Myocyte (in vitro differentiated cells): ENCODE measurements at regions not wholly inside any gene's neighbourhood (a gene's known extent, or its start where the extent isn't known, plus 50 kb on each side); places are given as distances from the start of the nearest gene placed in this dataset.
A peak's percentile ranks its signal among the peaks of the same experiment; 100 is the strongest.
"Not testable (repeated sequence)": the region's sequence is repeated elsewhere in the genome, so short reads cannot be mapped to it uniquely, and the experiment has no call there.

Experiments used
- DNase-seq: peaks from one replicate; pipeline ENCODE4 v3.0.0-alpha.2; 2012; ENCODE audit warnings: low read depth

- DNase-seq = not testable (repeated sequence)
These were observed 52.9 kb upstream of the CSF1 start for GRCh38 chr1:109857702-109858101.

- DNase-seq = not testable (repeated sequence)
These were observed 54.7 kb upstream of the CSF1 start for GRCh38 chr1:109855986-109856385.

- DNase-seq = not testable (repeated sequence)
These were observed 56.7 kb upstream of the CSF1 start for GRCh38 chr1:109853972-109854371.

- DNase-seq = peak; percentile 56
These were observed 58.2 kb upstream of the CSF1 start for GRCh38 chr1:109852221-109853015.

GRCh38 chr1:109850827-109851226, 59.8 kb upstream of the CSF1 start:
- no peak for DNase-seq

- DNase-seq = peak; percentile 49
These were observed 60.5 kb upstream of the CSF1 start for GRCh38 chr1:109850194-109850593.

GRCh38 chr1:109849655-109850054, 61.0 kb upstream of the CSF1 start:
- no peak for DNase-seq

GRCh38 chr1:109847251-109847650, 63.4 kb upstream of the CSF1 start:
- peak; percentile 37 for DNase-seq

- DNase-seq = no peak
These were observed 63.8 kb upstream of the CSF1 start for GRCh38 chr1:109846846-109847245.

GRCh38 chr1:109846162-109846561, 64.5 kb upstream of the CSF1 start:
- no peak for DNase-seq

GRCh38 chr1:109845658-109846057, 65.0 kb upstream of the CSF1 start:
- no peak for DNase-seq

GRCh38 chr1:109844609-109845008, 66.0 kb upstream of the CSF1 start:
- no peak for DNase-seq

GRCh38 chr1:109840011-109840629, 70.5 kb upstream of the CSF1 start:
- peak; percentile 50 for DNase-seq

GRCh38 chr1:109839276-109839675, 71.4 kb upstream of the CSF1 start:
- DNase-seq = not testable (repeated sequence)

- no peak for DNase-seq
These were observed 71.8 kb upstream of the CSF1 start for GRCh38 chr1:109838838-109839240.

GRCh38 chr1:109837852-109838570, 72.6 kb upstream of the CSF1 start:
- DNase-seq = no peak

GRCh38 chr1:109835645-109836044, 71.9 kb upstream of the EPS8L3 start:
- not testable (repeated sequence) for DNase-seq

GRCh38 chr1:109834951-109835350, 71.2 kb upstream of the EPS8L3 start:
- no peak for DNase-seq

- DNase-seq = no peak
These were observed 69.2 kb upstream of the EPS8L3 start for GRCh38 chr1:109832945-109833344.

GRCh38 chr1:109828756-109829505, 65.2 kb upstream of the EPS8L3 start:
- no peak for DNase-seq

- no peak for DNase-seq
These were observed 64.3 kb upstream of the EPS8L3 start for GRCh38 chr1:109827986-109828385.
